ENCODE measurements at regions not wholly inside any gene's neighbourhood (a gene's known extent, or its start where the extent isn't known, plus 50 kb on each side); places are given as distances from the start of the nearest gene placed in this dataset.

- Histone ChIP-seq H3K4me3 (no peak overlapping the region), H3K27ac (no peak overlapping the region), H3K9me3 (peaks cover 0 to 15% (median 5%) of the 10 kb centered on the region in 4 donors), H3K36me3 (no peaks in the 10 kb centered on the region), H3K27me3 (no peaks in the 10 kb centered on the region), H3K4me1 (no peaks in the 10 kb centered on the region)
- DNase-seq: no peak
- TF ChIP-seq POLR2AphosphoS5 (IDR thresholded peaks at IDR 0.05) (no peak), POLR2A (IDR thresholded peaks at IDR 0.05) (no peak), CTCF (IDR thresholded peaks at IDR 0.05) (no peak), EP300 (IDR thresholded peaks at IDR 0.05) (no peak)
- WGBS, 5 donors: 58 to 75% (median 69%) methylated on average over 1 of the region's 1 CpG
- intact Hi-C loops (cut with DNase I; ENCODE audit: low total_unique reads): no loop called here
These were observed 96.9 kb upstream of the OXGR1 start for GRCh38 chr13:97091196-97091595.

GRCh38 chr13:97100821-97101220 is 106.5 kb upstream of the OXGR1 start:
- H3K9me3 ChIP-seq: peaks cover 0 to 4% (median 0%) of the 10 kb centered on the region in 4 donors
- no peak overlapping the region for H3K4me3 ChIP-seq
- TF ChIP-seq EP300 (IDR thresholded peaks at IDR 0.05) (no peak), POLR2A (IDR thresholded peaks at IDR 0.05) (no peak), POLR2AphosphoS5 (IDR thresholded peaks at IDR 0.05) (no peak), CTCF (IDR thresholded peaks at IDR 0.05) (no peak)
- no peaks in the 10 kb centered on the region for H3K4me1 ChIP-seq
- H3K36me3 ChIP-seq: no peaks in the 10 kb centered on the region
- intact Hi-C loops (cut with DNase I; ENCODE audit: low total_unique reads): no loop called here
- DNase-seq: no peak
- no peaks in the 10 kb centered on the region for H3K27me3 ChIP-seq
- no peak overlapping the region for H3K27ac ChIP-seq

GRCh38 chr13:97101912-97102708 is 107.8 kb upstream of the OXGR1 start:
- Histone ChIP-seq H3K27me3 (no peaks in the 10 kb centered on the region), H3K9me3 (peaks cover 0 to 4% (median 0%) of the 10 kb centered on the region in 4 donors), H3K36me3 (no peaks in the 10 kb centered on the region), H3K27ac (no peak overlapping the region), H3K4me3 (no peak overlapping the region), H3K4me1 (no peaks in the 10 kb centered on the region)
- TF ChIP-seq CTCF (IDR thresholded peaks at IDR 0.05): no peak
- no peak for TF ChIP-seq EP300 (IDR thresholded peaks at IDR 0.05)
- no peak for TF ChIP-seq POLR2AphosphoS5 (IDR thresholded peaks at IDR 0.05)
- TF ChIP-seq POLR2A (IDR thresholded peaks at IDR 0.05): no peak
- no peak for DNase-seq
- intact Hi-C loops (cut with DNase I; ENCODE audit: low total_unique reads): no loop called here

- TF ChIP-seq POLR2A (IDR thresholded peaks at IDR 0.05) (no peak), POLR2AphosphoS5 (IDR thresholded peaks at IDR 0.05) (no peak)
- Histone ChIP-seq H3K27ac (no peak overlapping the region), H3K36me3 (no peaks in the 10 kb centered on the region), H3K4me1 (peaks cover 13 to 32% (median 23%) of the 10 kb centered on the region in 4 donors), H3K4me3 (no peak overlapping the region), H3K9me3 (no peaks in the 10 kb centered on the region), H3K27me3 (no peaks in the 10 kb centered on the region)
- no peak for DNase-seq
- WGBS, 5 donors: 72 to 85% (median 80%) methylated on average over 6 of the region's 6 CpGs
- intact Hi-C loops (cut with DNase I; ENCODE audit: low total_unique reads): no loop called here
These were observed 112.0 kb upstream of the OXGR1 start for GRCh38 chr13:97106323-97106722.

All from stomach (tissue), 8 donors.